ENCODE measurements at regions not wholly inside any gene's neighbourhood (a gene's known extent, or its start where the extent isn't known, plus 50 kb on each side); places are given as distances from the start of the nearest gene placed in this dataset.
"Not testable (repeated sequence)": the region's sequence is repeated elsewhere in the genome, so short reads cannot be mapped to it uniquely, and the experiment has no call there.

GRCh38 chr12:33593753-33594152 is 154.1 kb upstream of the SYT10 start:
- Histone ChIP-seq H3K4me1 (ENCODE audit: control insufficient read depth, insufficient read depth, low read length) (peaks cover 23% of the 10 kb centered on the region), H3K27me3 (replicated peaks; ENCODE audit: control insufficient read depth, insufficient read depth, low read length) (no peaks in the 10 kb centered on the region), H3K4me3 (ENCODE audit: low read length) (no peak overlapping the region), H3K9me3 (ENCODE audit: control insufficient read depth, low read length) (no peaks in the 10 kb centered on the region), H3K36me3 (ENCODE audit: control insufficient read depth, insufficient read depth, low read length, severe bottlenecking) (no peaks in the 10 kb centered on the region), H3K9ac (ENCODE audit: low read length) (no peak overlapping the region)
- DNase-seq (ENCODE audit: low read depth): no peak

- Histone ChIP-seq H3K4me1 (ENCODE audit: control insufficient read depth, insufficient read depth, low read length) (peaks cover 15% of the 10 kb centered on the region), H3K36me3 (ENCODE audit: control insufficient read depth, insufficient read depth, low read length, severe bottlenecking) (no peaks in the 10 kb centered on the region), H3K9me3 (ENCODE audit: control insufficient read depth, low read length) (no peaks in the 10 kb centered on the region), H3K27me3 (replicated peaks; ENCODE audit: control insufficient read depth, insufficient read depth, low read length) (no peaks in the 10 kb centered on the region), H3K9ac (ENCODE audit: low read length) (no peak overlapping the region), H3K4me3 (ENCODE audit: low read length) (no peak overlapping the region)
- no peak for DNase-seq (ENCODE audit: low read depth)
These were observed 156.4 kb upstream of the SYT10 start for GRCh38 chr12:33596061-33596460.

- DNase-seq (ENCODE audit: low read depth): no peak
- Histone ChIP-seq H3K36me3 (ENCODE audit: control insufficient read depth, insufficient read depth, low read length, severe bottlenecking) (no peaks in the 10 kb centered on the region), H3K9me3 (ENCODE audit: control insufficient read depth, low read length) (no peaks in the 10 kb centered on the region), H3K27me3 (replicated peaks; ENCODE audit: control insufficient read depth, insufficient read depth, low read length) (no peaks in the 10 kb centered on the region), H3K4me3 (ENCODE audit: low read length) (no peak overlapping the region), H3K4me1 (ENCODE audit: control insufficient read depth, insufficient read depth, low read length) (peaks cover 15% of the 10 kb centered on the region), H3K9ac (ENCODE audit: low read length) (no peak overlapping the region)
These were observed 157.2 kb upstream of the SYT10 start for GRCh38 chr12:33596814-33597213.

DNA sequence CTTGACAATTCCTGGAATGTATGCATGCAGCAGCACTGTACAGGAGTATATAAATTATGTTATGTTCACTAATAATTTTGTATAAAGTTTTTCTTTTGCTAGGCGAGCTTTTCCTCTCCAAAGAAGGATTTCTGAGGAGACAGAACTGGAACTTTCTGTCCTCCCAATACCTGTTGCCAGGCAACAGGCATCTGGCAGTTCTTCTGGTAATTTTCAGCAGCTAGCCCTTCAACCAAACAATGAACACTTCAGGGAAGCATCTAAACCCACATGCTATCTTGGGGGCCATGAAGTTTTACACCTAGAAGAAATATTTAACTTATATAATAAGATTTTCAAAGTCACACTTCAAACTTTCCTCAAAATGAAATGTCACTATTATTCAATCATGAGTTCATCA is 162.9 kb upstream of the SYT10 start:
- Histone ChIP-seq H3K36me3 (ENCODE audit: control insufficient read depth, insufficient read depth, low read length, severe bottlenecking) (no peaks in the 10 kb centered on the region), H3K9me3 (ENCODE audit: control insufficient read depth, low read length) (no peaks in the 10 kb centered on the region), H3K4me3 (ENCODE audit: low read length) (no peak overlapping the region), H3K27me3 (replicated peaks; ENCODE audit: control insufficient read depth, insufficient read depth, low read length) (no peaks in the 10 kb centered on the region), H3K9ac (ENCODE audit: low read length) (no peak overlapping the region), H3K4me1 (ENCODE audit: control insufficient read depth, insufficient read depth, low read length) (no peaks in the 10 kb centered on the region)
- DNase-seq (ENCODE audit: low read depth): no peak

DNA sequence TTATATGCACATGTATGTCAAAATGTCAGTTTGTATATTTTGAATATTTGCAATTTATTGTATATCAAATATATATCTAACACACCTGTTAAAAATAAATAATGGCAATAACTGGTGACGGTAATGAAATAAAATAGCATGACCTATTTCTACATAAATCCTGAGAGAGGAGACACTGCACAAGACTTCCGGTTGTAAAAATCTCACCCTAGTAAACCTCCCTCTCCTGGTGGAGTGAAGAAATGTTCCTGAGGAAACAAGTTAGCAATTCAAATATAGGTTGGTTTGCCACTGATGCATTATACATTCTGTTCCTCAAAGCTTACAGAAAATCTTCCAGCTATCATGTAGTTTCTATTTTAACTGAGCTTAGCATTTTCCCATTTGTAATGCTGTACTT is 166.1 kb upstream of the SYT10 start:
- H3K9ac ChIP-seq (ENCODE audit: low read length): no peak overlapping the region
- no peak for DNase-seq (ENCODE audit: low read depth)
- H3K4me3 ChIP-seq (ENCODE audit: low read length): no peak overlapping the region
- no peaks in the 10 kb centered on the region for H3K9me3 ChIP-seq (ENCODE audit: control insufficient read depth, low read length)
- no peaks in the 10 kb centered on the region for H3K27me3 ChIP-seq (replicated peaks; ENCODE audit: control insufficient read depth, insufficient read depth, low read length)
- H3K4me1 ChIP-seq (ENCODE audit: control insufficient read depth, insufficient read depth, low read length): no peaks in the 10 kb centered on the region
- no peaks in the 10 kb centered on the region for H3K36me3 ChIP-seq (ENCODE audit: control insufficient read depth, insufficient read depth, low read length, severe bottlenecking)

- no peaks in the 10 kb centered on the region for H3K9me3 ChIP-seq (ENCODE audit: control insufficient read depth, low read length)
- no peaks in the 10 kb centered on the region for H3K27me3 ChIP-seq (replicated peaks; ENCODE audit: control insufficient read depth, insufficient read depth, low read length)
- no peak overlapping the region for H3K9ac ChIP-seq (ENCODE audit: low read length)
- no peak overlapping the region for H3K4me3 ChIP-seq (ENCODE audit: low read length)
- H3K36me3 ChIP-seq (ENCODE audit: control insufficient read depth, insufficient read depth, low read length, severe bottlenecking): no peaks in the 10 kb centered on the region
- no peaks in the 10 kb centered on the region for H3K4me1 ChIP-seq (ENCODE audit: control insufficient read depth, insufficient read depth, low read length)
- no peak for DNase-seq (ENCODE audit: low read depth)
These were observed 170.3 kb upstream of the SYT10 start for GRCh38 chr12:33609910-33610309.

DNA sequence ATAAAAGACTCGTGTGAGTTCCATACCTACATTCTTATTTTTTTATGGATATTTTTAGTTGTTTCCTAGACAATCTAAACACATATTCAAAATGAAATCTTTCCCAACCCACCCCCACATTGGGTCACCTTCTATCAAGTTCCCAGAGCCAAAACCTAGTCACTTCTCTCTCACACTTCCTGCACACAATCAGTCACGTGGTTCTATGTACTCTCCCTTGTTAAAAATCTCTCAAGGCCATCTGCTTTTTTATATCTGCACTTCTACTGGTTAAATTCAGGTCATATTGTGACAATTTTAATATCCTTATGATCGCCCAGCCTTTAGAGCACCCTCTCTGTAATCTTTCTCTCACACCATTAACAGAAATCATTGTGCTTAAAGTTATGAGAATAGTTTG is 175.0 kb upstream of the SYT10 start:
- Histone ChIP-seq H3K27me3 (replicated peaks; ENCODE audit: control insufficient read depth, insufficient read depth, low read length) (no peaks in the 10 kb centered on the region), H3K36me3 (ENCODE audit: control insufficient read depth, insufficient read depth, low read length, severe bottlenecking) (no peaks in the 10 kb centered on the region), H3K9me3 (ENCODE audit: control insufficient read depth, low read length) (peaks cover 10% of the 10 kb centered on the region), H3K4me1 (ENCODE audit: control insufficient read depth, insufficient read depth, low read length) (no peaks in the 10 kb centered on the region), H3K9ac (ENCODE audit: low read length) (no peak overlapping the region), H3K4me3 (ENCODE audit: low read length) (no peak overlapping the region)
- no peak for DNase-seq (ENCODE audit: low read depth)

GRCh38 chr12:33617218-33617617 is 177.6 kb upstream of the SYT10 start:
- H3K36me3 ChIP-seq (ENCODE audit: control insufficient read depth, insufficient read depth, low read length, severe bottlenecking): no peaks in the 10 kb centered on the region
- no peak for DNase-seq (ENCODE audit: low read depth)
- no peaks in the 10 kb centered on the region for H3K4me1 ChIP-seq (ENCODE audit: control insufficient read depth, insufficient read depth, low read length)
- peaks cover 10% of the 10 kb centered on the region for H3K9me3 ChIP-seq (ENCODE audit: control insufficient read depth, low read length)
- H3K9ac ChIP-seq (ENCODE audit: low read length): no peak overlapping the region
- no peak overlapping the region for H3K4me3 ChIP-seq (ENCODE audit: low read length)
- H3K27me3 ChIP-seq (replicated peaks; ENCODE audit: control insufficient read depth, insufficient read depth, low read length): no peaks in the 10 kb centered on the region

GRCh38 chr12:33628087-33628486 is 188.5 kb upstream of the SYT10 start:
- Histone ChIP-seq H3K9ac (ENCODE audit: low read length) (no peak overlapping the region), H3K27me3 (replicated peaks; ENCODE audit: control insufficient read depth, insufficient read depth, low read length) (no peaks in the 10 kb centered on the region), H3K9me3 (ENCODE audit: control insufficient read depth, low read length) (no peaks in the 10 kb centered on the region), H3K36me3 (ENCODE audit: control insufficient read depth, insufficient read depth, low read length, severe bottlenecking) (no peaks in the 10 kb centered on the region), H3K4me1 (ENCODE audit: control insufficient read depth, insufficient read depth, low read length) (no peaks in the 10 kb centered on the region), H3K4me3 (ENCODE audit: low read length) (no peak overlapping the region)
- DNase-seq (ENCODE audit: low read depth): no peak

DNA sequence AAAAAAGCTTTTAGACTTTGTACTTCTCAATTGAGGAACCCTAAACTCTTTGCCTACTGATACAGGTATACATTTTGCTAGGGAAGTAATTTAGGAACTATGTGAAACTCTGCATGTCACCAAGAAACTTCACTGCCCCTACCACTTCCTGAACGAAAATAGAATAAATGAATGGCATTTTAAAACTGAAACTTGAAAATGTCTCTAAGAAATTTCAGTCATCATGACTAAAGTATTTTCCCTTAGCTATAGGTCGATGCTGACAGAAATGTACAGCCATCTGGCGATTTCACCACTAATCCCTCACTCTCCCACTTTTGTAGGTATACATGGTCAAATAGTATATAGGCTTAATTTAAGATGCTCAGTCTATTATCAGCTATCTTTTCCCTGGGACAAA is 194.9 kb upstream of the SYT10 start:
- Histone ChIP-seq H3K36me3 (ENCODE audit: control insufficient read depth, insufficient read depth, low read length, severe bottlenecking) (no peaks in the 10 kb centered on the region), H3K4me1 (ENCODE audit: control insufficient read depth, insufficient read depth, low read length) (no peaks in the 10 kb centered on the region), H3K27me3 (replicated peaks; ENCODE audit: control insufficient read depth, insufficient read depth, low read length) (no peaks in the 10 kb centered on the region), H3K9ac (ENCODE audit: low read length) (no peak overlapping the region), H3K9me3 (ENCODE audit: control insufficient read depth, low read length) (no peaks in the 10 kb centered on the region), H3K4me3 (ENCODE audit: low read length) (no peak overlapping the region)
- DNase-seq (ENCODE audit: low read depth): no peak

DNA sequence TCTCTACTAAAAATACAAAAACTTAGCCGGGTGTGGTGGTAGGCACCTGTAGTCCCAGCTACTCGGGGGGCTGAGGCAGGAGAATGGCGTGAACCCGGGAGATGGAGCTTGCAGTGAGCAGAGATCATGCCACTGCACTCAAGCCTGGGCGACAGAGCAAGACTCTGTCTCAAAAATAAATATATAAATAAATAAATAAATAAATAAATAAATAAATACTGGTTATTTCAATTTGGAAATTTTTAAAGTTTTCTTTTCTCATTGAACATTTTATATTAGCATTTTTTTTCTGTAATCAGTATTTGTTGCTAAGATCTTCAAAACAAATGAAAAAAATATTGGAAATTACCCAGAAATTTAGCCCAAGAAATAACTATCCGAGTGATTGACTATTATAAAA is 197.3 kb upstream of the SYT10 start:
- not testable (repeated sequence) for H3K4me3 ChIP-seq (ENCODE audit: low read length); H3K36me3 ChIP-seq (ENCODE audit: control insufficient read depth, insufficient read depth, low read length, severe bottlenecking); DNase-seq (ENCODE audit: low read depth); H3K27me3 ChIP-seq (replicated peaks; ENCODE audit: control insufficient read depth, insufficient read depth, low read length); H3K9me3 ChIP-seq (ENCODE audit: control insufficient read depth, low read length); H3K4me1 ChIP-seq (ENCODE audit: control insufficient read depth, insufficient read depth, low read length); H3K9ac ChIP-seq (ENCODE audit: low read length)

- Histone ChIP-seq H3K27me3 (replicated peaks; ENCODE audit: control insufficient read depth, insufficient read depth, low read length) (no peaks in the 10 kb centered on the region), H3K4me3 (ENCODE audit: low read length) (no peak overlapping the region), H3K36me3 (ENCODE audit: control insufficient read depth, insufficient read depth, low read length, severe bottlenecking) (no peaks in the 10 kb centered on the region), H3K4me1 (ENCODE audit: control insufficient read depth, insufficient read depth, low read length) (no peaks in the 10 kb centered on the region), H3K9ac (ENCODE audit: low read length) (no peak overlapping the region), H3K9me3 (ENCODE audit: control insufficient read depth, low read length) (no peaks in the 10 kb centered on the region)
- DNase-seq (ENCODE audit: low read depth): no peak
These were observed 200.4 kb upstream of the SYT10 start for GRCh38 chr12:33639975-33640374.

All from adipocyte (in vitro differentiated cells).